GM12864 (cell line): ENCODE measurements at regions not wholly inside any gene's neighbourhood (a gene's known extent, or its start where the extent isn't known, plus 50 kb on each side); places are given as distances from the start of the nearest gene placed in this dataset.
A peak's percentile ranks its signal among the peaks of the same experiment; 100 is the strongest.

Experiments
- DNase-seq: peaks from one replicate; pipeline ENCODE4 v3.0.0-alpha.2; 2011; ENCODE audit warnings: low read depth
- H3K4me3 ChIP-seq: 2 replicates; pipeline ENCODE4 v1.5.1; 2011; ENCODE audit warnings: mild to moderate bottlenecking, low read depth, low read length, control low read depth
- TF ChIP-seq, protein P1 (sequence below): IDR thresholded peaks from 2 replicates; pipeline ENCODE4 v1.5.1; 2011; ENCODE audit warnings: low read depth, mild to moderate bottlenecking, moderate library complexity, low read length, control low read depth, inconsistent platforms; ENCODE audit errors: missing control alignments

DNA sequence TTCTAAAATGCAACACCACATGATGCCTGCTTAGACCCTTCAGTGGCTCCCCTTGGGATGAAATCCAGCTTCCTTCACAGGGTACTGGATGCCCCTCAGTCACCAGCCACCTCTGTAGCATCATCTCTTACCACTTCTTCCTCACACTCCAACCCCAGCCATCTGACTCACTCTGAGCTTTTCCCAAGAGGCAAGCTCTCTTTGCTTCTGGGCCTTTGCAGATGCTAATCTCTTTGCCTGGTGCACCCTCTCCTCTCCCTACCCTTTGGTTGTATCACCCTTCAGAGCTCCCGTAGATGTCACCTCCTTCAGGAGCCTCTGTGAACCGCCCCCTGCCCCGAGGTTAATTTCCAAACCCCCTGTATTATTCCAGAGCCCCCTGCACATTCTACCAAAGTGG, 164.8 kb upstream of the ZC3H12A start:
- H3K4me3 ChIP-seq: no peak overlapping the region
- TF ChIP-seq, protein P1, sequence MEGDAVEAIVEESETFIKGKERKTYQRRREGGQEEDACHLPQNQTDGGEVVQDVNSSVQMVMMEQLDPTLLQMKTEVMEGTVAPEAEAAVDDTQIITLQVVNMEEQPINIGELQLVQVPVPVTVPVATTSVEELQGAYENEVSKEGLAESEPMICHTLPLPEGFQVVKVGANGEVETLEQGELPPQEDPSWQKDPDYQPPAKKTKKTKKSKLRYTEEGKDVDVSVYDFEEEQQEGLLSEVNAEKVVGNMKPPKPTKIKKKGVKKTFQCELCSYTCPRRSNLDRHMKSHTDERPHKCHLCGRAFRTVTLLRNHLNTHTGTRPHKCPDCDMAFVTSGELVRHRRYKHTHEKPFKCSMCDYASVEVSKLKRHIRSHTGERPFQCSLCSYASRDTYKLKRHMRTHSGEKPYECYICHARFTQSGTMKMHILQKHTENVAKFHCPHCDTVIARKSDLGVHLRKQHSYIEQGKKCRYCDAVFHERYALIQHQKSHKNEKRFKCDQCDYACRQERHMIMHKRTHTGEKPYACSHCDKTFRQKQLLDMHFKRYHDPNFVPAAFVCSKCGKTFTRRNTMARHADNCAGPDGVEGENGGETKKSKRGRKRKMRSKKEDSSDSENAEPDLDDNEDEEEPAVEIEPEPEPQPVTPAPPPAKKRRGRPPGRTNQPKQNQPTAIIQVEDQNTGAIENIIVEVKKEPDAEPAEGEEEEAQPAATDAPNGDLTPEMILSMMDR: no peak
- DNase-seq: no peak

DNA sequence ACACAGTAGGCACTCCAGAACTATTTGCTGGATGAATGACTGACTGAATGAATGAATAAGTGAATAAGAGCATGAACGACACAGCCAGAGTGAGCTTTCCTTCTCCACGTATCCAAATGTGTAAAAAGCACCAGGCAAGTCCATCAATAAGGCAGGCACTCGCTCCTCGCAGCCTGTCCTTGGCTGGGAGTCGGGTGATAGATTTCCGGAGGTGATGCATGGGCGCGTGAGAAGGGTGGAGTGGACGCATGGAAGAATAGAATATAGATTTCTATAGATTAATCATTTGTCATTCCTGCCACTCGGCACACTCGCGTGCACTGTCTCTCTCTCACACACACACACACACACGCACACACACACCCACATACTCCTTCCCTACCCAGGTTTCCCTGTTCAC, 164.3 kb upstream of the ZC3H12A start:
- no peak for DNase-seq
- no peak overlapping the region for H3K4me3 ChIP-seq
- TF ChIP-seq, protein P1: no peak

GRCh38 chr1:37315371-37315846, 159.0 kb upstream of the ZC3H12A start:
- TF ChIP-seq, protein P1: no peak
- no peak overlapping the region for H3K4me3 ChIP-seq
- no peak for DNase-seq

GRCh38 chr1:37317870-37318467, 156.4 kb upstream of the ZC3H12A start:
- no peak for DNase-seq
- no peak overlapping the region for H3K4me3 ChIP-seq
- TF ChIP-seq, protein P1: no peak

DNA sequence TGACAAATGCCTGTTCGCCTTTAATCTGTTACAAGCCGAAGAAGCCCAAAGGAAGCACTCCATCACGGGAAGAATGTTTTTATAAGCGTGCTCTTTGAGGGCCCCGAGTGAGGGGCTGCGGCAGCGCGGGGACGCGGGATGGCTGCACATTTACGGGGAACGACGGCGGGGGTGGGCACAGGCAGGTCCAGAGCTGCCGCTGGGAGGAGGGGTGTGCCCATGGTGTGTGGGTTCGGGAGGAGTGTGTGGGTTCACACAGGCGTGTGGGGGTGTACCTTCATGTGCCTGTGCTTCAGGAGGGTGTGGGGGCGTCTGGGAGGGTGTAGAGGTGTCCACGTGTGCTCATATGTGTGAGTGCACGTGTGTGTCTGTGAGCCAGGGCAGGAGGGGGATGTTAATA, 155.9 kb upstream of the ZC3H12A start:
- TF ChIP-seq, protein P1: no peak
- DNase-seq: no peak
- no peak overlapping the region for H3K4me3 ChIP-seq

DNA sequence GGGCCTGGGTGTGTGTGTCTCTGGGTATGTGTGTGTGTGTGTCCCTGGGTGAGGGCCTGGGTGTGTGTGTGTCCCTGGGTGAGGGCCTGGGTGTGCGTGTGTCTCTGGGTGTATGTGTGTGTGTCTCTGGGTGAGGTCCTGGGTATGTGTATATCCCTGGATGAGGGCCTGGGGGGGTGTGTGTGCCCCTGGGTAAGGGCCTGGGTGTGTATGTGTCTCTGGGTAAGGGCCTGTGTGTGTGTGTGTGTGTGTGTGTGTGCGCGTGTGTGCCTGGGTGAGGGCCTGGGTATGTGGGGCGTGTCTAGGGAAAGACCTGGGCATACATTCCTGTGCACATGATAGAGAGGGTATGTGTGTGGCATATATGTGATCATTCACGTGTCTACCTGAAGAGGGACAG, 155.1 kb upstream of the ZC3H12A start:
- no peak for DNase-seq
- TF ChIP-seq, protein P1: no peak
- no peak overlapping the region for H3K4me3 ChIP-seq

DNA sequence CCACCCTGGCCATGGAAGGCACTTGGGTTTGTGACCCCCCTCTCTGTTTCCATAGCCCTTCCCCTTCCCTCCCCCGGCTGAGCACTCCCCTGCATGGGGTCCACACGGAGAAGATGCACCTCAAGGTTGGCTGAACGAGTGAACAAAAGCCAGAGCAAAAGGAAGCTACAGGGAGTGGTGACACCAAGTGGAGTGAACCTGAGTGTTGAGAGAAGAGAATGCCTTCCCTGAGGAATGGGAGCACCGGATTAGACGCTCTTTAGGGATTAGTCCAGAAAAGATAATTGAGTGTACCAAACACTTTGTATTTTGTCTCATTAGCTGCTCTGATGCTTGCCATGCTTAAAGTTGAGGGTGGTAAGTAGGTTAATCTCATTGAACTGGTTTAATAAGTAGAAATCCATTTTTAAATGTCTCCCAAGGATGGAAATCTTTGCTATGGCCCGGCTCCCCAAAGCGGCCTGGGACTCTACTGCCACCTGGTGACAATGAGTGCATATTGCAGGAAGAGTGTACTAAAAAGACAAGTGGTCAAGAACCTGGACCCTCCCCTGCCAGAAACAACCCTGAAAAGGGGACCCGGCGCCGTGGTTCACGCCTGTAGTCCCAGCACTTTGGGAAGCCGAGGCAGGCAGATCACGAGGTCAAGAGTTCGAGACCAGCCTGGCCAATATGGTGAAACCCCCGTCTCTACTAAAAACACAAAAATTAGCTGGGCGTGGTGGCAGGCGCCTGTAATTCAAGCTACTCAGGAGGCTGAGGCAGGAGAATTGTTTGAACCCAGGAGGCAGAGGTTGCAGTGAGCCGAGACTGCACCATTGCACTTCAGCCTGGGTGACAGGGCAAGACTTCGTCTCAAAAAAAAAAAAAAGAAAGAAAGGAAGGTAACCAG, 150.6 kb upstream of the ZC3H12A start:
- TF ChIP-seq, protein P1: peak; percentile 88
- no peak overlapping the region for H3K4me3 ChIP-seq
- DNase-seq: peak; percentile 4
